ENCODE measurements at regions not wholly inside any gene's neighbourhood (a gene's known extent, or its start where the extent isn't known, plus 50 kb on each side); places are given as distances from the start of the nearest gene placed in this dataset.

DNA sequence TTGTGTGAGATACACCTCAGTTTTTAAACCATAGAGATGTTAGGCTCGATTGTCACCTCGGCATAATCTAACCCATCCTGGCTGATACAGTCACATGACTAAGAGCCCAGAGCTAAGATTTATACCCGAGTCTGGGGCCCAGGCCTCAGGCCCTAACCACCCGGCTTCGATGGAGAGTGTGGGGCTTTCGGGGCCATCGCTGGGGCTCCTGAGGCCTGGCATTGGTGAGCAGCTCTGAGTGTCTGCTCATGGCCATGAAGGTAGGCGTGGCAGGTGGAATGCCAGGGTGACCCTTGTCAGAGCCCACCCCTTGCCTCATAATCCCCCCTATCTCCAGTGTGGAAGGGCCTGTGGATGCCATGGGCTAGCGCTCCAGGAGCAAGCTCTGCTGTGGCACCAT, 164.3 kb downstream of the BMP7 start:
- no peak overlapping the region for H3K27ac ChIP-seq
- H3K36me3 ChIP-seq, result no peaks in the 10 kb centered on the region
- 76 to 87% (median 86%) methylated on average over 9 of the region's 9 CpGs for WGBS, 3 donors
- no peaks in the 10 kb centered on the region for H3K27me3 ChIP-seq
- no peaks in the 10 kb centered on the region for H3K9me3 ChIP-seq
- H3K4me3 ChIP-seq, result no peak overlapping the region
- no peaks in the 10 kb centered on the region for H3K4me1 ChIP-seq (ENCODE audit: insufficient read depth)
- TF ChIP-seq EP300 (IDR thresholded peaks at IDR 0.05), result no peak
- no peak for TF ChIP-seq POLR2A (IDR thresholded peaks at IDR 0.05)
- no peak for TF ChIP-seq CTCF (IDR thresholded peaks at IDR 0.05)
- no peak for DNase-seq
- intact Hi-C loops (cut with DNase I), result loop anchor here in 1 of 4 donors (5.0 kb wide), 1 partner anchor 1690 kb away; no protein-coding TSS in a partner anchor

GRCh38 chr20:57102566-57102965, 163.9 kb downstream of the BMP7 start:
- TF ChIP-seq POLR2A (IDR thresholded peaks at IDR 0.05) (no peak), EP300 (IDR thresholded peaks at IDR 0.05) (no peak), CTCF (IDR thresholded peaks at IDR 0.05) (no peak)
- H3K9me3 ChIP-seq, result no peaks in the 10 kb centered on the region
- H3K4me1 ChIP-seq (ENCODE audit: insufficient read depth), result no peaks in the 10 kb centered on the region
- DNase-seq, result no peak
- whole genome bisulfite sequencing, 3 donors, result 82 to 86% (median 84%) methylated on average over 10 of the region's 10 CpGs
- no peak overlapping the region for H3K27ac ChIP-seq
- H3K27me3 ChIP-seq, result no peaks in the 10 kb centered on the region
- H3K4me3 ChIP-seq, result no peak overlapping the region
- intact Hi-C loops (cut with DNase I), result loop anchor here in 1 of 4 donors (5.0 kb wide), 1 partner anchor 1690 kb away; no protein-coding TSS in a partner anchor
- H3K36me3 ChIP-seq, result no peaks in the 10 kb centered on the region

DNA sequence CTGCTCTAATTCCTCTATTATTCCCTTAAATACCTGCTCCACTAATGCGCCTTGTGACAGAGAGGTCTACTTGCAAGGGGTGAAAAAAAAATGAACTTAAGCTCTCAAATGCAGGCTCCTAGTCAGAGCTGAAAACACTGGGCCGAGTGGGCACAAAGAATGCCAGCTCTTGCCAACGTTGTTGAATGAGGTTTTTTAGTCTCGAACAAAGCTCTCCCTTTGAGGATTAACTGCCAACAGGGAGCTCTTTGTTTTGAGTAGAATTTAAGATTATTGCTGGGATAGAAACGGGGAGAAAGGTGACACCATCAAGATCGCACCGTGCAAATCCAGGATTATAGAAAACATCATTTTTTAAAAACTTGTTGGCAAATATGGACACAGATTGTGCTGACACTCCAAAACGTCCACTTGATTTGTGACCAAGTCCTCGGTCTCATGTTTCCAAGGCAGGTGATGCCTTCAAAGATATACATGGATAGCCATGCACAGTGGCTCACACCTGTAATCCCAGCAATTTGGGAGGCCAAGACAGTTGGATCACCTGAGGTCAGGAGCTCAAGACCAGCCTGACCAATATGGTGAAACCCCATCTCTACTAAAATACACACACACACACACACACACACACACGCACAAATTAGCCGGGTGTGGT, 163.2 kb downstream of the BMP7 start:
- H3K9me3 ChIP-seq, result no peaks in the 10 kb centered on the region
- no peaks in the 10 kb centered on the region for H3K36me3 ChIP-seq
- no peaks in the 10 kb centered on the region for H3K4me1 ChIP-seq (ENCODE audit: insufficient read depth)
- H3K27ac ChIP-seq, result no peak overlapping the region
- no peak for DNase-seq
- H3K4me3 ChIP-seq, result no peak overlapping the region
- no peaks in the 10 kb centered on the region for H3K27me3 ChIP-seq
- 65 to 72% (median 71%) methylated on average over 11 of the region's 11 CpGs for WGBS, 3 donors
- intact Hi-C loops (cut with DNase I), result loop anchor here in 1 of 4 donors (5.0 kb wide), 1 partner anchor 1689 kb away; no protein-coding TSS in a partner anchor
- TF ChIP-seq EP300 (IDR thresholded peaks at IDR 0.05), result no peak
- TF ChIP-seq CTCF (IDR thresholded peaks at IDR 0.05), result no peak
- no peak for TF ChIP-seq POLR2A (IDR thresholded peaks at IDR 0.05)

GRCh38 chr20:57104113-57104512, 162.3 kb downstream of the BMP7 start:
- Histone ChIP-seq H3K36me3 (no peaks in the 10 kb centered on the region), H3K27ac (no peak overlapping the region), H3K27me3 (no peaks in the 10 kb centered on the region), H3K9me3 (no peaks in the 10 kb centered on the region), H3K4me1 (ENCODE audit: insufficient read depth) (no peaks in the 10 kb centered on the region), H3K4me3 (no peak overlapping the region)
- no peak for DNase-seq
- 83 to 90% (median 86%) methylated on average over 11 of the region's 11 CpGs for WGBS, 3 donors
- TF ChIP-seq EP300 (IDR thresholded peaks at IDR 0.05) (no peak), CTCF (IDR thresholded peaks at IDR 0.05) (no peak), POLR2A (IDR thresholded peaks at IDR 0.05) (no peak)
- intact Hi-C loops (cut with DNase I), result loop anchor here in 1 of 4 donors (5.0 kb wide), 1 partner anchor 1688 kb away; no protein-coding TSS in a partner anchor
